Thyroid gland (tissue), 4 donors: ENCODE measurements at regions not wholly inside any gene's neighbourhood (a gene's known extent, or its start where the extent isn't known, plus 50 kb on each side); places are given as distances from the start of the nearest gene placed in this dataset.

Experiments
- POLR2A ChIP-seq, 2 donors: fragments of 450-650 bp; IDR thresholded peaks; one replicate each; pipeline ENCODE4 v1.6.1; 2017; ENCODE audit warnings: antibody characterized with exemption in 2 of 2, mild to moderate bottlenecking in 2 of 2, moderate library complexity in 1 of 2
- TF ChIP-seq, protein P1 (sequence below), 6 experiments: fragments of 200-600 bp in 3 of 6; fragments of 450-650 bp in 3 of 6; sonication (generic) in 3 of 6; IDR thresholded peaks; one replicate each; pipeline ENCODE4 v1.5.1; 2016 to 2019; ENCODE audit warnings: antibody characterized with exemption in 6 of 6, mild to moderate bottlenecking in 2 of 6, inconsistent platforms in 1 of 6, moderate library complexity in 1 of 6

DNA sequence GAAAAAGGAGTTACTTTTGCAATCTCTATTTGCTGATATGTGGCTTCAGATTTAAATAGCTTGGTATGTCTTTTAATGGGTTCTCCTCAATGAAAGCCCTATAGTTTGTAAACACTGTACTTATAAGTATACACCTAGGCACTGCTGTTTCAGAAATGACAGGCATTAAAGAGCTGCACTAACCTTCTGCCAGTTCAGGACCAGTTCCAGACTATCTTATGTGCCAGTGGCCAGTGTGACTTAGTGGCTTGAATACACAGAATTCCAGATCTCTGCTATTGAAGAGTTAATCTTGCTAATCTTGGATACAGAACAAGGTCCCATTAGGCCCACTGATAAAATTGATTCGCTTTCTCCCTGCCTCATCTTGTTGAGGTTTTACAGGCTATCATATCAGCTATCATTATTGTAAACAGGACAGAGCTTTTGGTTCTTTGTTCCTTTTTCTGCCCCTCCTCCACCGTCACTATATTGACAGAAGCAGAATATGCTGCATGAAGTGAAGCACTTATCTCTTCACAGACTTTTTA lies 337.5 kb downstream of the LRRIQ3 start:
- TF ChIP-seq, protein P1, sequence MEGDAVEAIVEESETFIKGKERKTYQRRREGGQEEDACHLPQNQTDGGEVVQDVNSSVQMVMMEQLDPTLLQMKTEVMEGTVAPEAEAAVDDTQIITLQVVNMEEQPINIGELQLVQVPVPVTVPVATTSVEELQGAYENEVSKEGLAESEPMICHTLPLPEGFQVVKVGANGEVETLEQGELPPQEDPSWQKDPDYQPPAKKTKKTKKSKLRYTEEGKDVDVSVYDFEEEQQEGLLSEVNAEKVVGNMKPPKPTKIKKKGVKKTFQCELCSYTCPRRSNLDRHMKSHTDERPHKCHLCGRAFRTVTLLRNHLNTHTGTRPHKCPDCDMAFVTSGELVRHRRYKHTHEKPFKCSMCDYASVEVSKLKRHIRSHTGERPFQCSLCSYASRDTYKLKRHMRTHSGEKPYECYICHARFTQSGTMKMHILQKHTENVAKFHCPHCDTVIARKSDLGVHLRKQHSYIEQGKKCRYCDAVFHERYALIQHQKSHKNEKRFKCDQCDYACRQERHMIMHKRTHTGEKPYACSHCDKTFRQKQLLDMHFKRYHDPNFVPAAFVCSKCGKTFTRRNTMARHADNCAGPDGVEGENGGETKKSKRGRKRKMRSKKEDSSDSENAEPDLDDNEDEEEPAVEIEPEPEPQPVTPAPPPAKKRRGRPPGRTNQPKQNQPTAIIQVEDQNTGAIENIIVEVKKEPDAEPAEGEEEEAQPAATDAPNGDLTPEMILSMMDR (IDR thresholded peaks at IDR 0.05), result no peak
- no peak for TF ChIP-seq POLR2A (IDR thresholded peaks at IDR 0.05)
